NCI-H146 (cell line): ENCODE measurements at regions not wholly inside any gene's neighbourhood (a gene's known extent, or its start where the extent isn't known, plus 50 kb on each side); places are given as distances from the start of the nearest gene placed in this dataset.

Experiments used
- DNase-seq: peaks from one replicate; lab custom pipeline; 2025; lab: John Stamatoyannopoulos, UW

DNA sequence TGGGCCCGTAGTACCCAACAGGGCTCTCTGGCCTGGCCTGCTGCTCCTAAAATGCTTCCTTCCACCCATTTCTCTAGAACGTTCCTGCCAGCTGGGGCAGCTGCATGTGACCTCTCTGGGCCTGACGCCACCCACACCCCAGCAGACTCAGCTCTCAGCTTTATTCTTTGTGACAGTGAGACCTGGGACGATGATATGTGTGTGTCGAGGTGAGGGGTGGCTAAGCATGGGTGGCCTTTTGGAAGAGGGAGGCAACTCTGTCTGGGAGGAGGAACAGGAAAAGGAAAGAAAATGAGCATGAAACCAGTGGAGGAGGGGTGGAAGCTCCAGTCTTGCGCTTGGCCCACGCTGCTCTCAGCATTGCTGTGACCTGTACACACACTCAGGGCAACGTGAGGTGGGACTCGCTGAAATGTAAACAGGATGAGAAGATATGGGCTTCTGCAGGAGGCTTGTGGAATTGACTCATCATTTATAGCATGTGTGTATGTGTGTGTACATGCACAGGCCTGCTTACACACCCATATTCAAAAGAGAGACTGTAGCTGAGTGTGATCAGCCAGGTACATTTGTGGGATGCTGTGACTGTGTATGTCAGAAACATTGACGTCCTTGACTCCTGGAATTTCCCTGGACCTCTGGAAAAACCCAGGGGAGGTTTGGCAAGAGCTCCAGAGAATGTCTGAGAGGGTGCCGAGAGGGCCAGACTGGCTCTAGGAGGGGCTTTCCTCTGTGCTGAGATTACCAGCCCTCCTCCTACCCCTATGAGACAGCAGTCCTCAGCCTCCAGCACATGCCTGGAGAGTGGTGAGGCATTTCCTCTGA lies 137.9 kb downstream of the PJA1 start:
- no peak for DNase-seq

DNA sequence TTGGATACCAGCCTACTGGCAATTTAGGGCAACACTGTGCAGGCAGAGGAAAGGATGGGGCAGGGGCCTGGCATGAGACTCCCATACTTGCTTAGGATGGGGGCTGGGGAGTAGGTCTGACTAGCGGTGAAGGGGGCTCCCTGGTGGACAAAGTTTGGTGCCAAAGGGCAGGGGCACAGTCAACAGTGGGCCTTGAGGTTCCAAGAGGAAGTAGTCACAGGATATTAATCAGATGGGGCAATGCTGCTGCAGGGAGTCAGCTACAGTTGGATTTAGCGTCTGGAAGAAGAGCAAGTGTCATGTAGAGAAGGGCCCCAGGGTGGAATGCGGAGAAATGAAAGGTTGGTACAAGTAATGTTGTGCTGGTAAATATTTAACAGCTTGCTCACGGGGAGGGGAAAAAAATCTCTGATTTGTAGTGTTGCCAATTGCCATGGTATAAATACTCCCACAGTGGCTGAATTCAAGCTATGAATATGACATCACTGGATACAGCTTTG lies 139.4 kb downstream of the PJA1 start:
- DNase-seq, result no peak

DNA sequence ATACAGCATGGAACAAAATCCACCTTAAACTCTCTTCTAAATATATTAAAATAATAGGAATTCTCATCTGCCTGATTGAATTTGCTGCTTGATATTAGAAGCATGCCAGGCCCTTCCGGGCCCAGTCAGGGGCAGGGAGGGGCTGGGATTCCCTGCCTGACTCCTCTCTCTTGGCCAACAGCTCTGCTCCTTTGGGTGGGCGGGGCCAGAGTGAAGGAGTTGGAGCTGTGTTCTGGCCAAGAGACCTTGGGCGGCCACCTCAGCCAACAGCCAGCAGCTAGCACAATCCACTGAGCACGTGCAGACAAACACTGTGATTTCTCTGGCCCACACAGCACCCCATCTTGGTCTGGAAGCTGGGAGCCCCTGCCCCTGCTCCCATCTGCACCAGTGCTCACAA lies 140.3 kb downstream of the PJA1 start:
- DNase-seq, result no peak

DNA sequence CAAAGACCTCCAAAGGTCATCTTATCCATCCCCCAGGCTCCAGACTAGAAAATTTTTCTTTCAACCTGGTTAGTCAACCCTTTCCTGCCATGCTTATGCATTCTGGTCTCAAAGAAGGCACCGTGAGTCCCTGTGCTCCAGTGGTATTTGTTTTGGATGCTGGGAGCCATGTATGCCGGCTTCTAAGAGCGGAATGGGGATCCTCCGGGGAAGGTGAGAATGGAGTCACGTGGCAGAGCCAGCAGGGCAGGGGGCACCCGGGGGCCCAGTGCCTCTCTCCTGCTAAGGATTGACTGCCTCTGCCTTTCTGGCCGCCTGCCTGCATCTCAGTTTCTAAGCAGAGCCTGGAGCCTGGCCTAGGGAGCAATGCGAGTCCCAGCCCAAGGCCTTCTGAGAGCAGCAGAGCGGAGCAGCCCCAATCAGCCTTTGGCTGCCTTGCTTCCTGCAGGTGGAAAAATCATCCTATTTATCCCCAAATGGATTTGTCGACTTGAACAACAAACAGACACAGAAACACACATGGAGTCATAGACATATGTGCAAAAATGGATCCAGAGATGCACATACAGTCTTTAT lies 141.0 kb downstream of the PJA1 start:
- DNase-seq, result no peak

DNA sequence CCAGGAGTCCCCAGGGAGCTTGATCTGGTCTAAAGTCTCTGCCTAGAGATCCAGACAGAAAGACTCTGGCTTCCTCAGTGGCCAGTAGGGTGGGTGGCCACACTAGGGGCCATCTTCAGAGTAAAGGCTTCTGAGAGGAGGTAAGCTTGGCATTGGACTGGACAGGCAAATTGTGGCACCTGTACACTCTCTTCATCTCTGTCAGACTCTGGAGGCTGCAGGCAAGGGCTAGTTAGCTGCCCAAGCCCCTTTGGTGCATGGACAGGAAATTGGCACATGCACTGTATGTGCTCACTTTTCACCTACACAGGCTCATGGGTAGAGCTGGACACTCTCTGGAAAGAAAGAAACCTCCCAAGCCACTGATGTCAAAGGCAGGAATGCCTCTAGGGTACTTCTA lies 142.8 kb downstream of the PJA1 start:
- no peak for DNase-seq

DNA sequence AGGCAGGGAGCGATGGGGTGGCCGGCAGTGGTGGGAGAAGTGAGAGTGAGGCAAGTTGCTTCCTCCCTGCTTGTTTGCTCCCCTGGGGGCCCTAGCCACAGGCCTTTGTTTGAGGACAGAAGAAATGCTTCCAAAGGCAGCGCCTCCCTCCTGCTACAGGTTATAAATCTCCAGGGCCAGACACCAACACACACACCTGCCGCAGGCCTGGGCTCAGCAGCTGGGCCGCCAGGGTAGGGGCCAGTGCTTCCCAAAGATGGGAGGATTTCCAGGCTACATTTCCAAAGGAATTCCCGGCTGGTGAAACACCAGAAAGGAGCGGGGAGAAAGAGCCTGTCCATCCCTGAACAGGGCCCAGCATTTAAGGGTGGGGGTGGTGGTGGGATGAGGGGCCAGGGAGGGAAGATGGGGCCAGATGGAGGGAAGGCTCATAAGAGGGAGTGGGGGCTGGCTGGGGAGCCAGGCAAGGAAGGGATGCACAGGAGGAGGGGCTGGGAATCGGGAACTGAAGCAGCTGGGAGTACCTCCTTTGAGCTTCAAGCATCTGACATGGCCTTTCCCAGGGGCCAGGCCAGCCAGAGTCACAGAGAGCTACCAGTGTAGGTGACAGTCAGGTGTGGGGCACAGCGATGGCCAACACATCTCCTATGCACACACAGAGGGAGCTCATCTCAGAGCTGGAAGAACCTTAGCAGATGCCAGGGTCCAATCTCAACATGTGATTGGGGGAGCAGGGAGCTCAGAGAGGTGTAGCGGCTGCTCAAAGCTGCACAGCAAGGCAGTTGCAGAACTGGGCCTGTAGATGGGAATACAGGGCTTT lies 143.9 kb downstream of the PJA1 start:
- no peak for DNase-seq

DNA sequence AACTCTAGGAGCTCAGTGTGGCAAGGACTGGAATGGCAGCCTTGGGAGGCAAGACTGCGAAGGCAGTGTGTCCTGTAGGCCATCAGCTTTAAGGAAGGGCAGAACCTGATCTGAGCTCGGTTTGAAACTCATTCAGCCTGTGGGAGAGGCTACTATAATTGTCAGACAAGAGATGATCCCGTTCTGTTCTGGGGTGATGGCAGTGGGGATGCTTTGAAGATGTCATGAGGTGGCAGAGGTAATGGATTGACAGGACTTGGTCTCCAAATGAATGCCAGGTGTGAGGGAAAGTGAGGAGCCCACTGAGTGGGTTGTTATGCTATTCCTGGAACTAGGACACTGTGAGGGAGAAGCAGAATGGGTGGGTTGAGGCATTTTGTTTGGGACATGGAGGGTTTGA lies 144.9 kb downstream of the PJA1 start:
- DNase-seq, result no peak

DNA sequence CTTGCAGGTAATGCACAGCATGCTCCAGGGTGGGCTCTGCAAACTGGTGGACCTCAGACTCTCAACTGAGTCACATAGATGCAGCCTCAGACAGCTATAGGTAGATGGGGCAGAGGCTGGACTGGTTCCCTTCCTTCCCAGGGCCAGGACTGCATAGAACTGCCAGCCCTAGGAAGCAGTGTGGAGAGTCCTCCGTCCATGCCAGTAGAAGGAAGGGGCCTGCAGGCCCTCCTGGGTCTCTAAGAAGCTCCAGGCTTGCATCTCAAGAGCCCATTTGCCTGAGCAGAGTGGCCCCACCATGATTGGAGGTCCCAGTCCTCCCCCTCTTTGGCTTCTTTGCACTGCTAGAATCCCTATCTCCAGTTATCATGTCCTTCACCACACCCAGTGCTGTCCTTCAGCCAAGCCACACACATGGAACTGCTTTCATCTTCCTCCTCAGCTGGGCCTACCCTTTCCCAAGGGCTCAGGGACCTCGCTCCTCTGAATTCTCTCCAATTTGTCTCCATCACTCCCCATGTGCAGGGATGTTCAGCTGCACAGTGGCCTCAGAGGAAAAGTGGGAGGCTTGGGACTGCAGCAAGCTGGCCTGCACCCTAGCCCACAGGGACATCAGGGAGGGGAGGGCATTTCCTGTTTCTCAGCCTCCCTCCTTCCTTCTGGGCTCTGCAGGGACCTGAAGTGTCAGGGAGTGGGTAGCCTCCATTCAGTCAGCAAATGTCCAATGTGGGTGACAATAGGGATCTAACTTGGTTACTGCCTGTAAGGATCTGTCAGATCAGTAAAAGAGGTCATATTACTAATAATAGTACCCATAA lies 146.0 kb downstream of the PJA1 start:
- no peak for DNase-seq

DNA sequence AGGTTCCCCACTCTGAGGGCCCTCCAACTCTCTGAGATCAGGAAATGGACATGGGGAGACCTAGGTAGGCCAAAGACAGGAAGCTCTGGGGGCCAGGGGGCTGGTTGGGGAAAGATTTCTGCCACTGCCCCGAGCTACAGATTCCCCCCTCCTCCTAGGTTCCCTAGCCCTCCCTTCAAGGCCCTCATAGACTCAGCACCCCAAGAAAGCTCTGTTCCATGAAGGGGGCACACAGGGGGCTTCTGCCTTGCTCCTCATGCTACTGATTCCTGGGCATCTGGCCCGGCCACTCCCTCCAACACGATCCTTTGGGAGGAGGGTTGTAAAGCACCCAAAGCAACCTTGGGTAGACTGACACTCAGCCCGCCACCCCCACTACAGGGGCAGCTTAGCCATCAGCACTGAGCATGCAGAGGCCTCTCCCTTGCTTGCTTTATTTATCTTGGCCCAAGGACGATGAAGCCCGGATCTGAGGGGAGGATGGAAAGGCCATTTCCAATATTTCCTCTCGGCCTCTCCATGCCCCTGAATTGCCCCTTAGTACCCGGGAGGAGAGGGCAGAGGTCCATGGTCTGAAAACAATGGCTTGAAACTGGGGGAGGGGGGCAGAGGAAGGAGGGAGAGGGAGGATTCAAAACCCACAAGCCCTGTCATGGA lies 146.7 kb downstream of the PJA1 start:
- DNase-seq, result no peak

DNA sequence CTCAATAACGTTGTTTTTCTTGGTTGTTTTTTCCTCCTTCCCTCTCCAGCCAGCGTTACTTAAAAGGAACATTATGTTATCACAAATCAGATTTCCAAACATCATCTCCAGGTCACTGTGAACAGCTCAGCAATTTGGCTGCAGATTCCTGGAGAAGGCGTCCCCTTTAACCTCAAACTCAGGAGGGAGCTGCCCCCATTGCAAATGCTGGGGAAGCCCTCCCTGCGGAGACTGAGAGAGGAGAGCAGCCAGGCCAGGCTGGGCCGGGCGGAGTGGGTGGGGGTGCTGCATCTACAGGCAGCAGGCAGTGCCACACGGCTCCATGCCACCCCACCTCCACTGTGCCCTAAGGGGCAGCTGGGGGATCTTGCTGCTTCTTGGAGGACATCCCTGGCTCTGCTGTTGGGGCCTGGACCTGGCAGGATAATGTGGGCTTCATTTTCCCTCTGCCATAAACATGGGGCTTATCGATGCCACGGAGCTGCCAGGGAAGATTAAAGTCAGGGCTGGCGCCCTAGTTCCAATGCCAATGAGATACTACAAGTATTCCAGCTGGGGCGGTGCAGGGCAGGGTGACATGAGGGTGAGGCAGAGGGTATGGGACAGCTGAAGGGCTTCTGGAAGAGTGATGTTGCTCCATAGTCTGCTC lies 148.8 kb downstream of the PJA1 start:
- DNase-seq, result no peak

DNA sequence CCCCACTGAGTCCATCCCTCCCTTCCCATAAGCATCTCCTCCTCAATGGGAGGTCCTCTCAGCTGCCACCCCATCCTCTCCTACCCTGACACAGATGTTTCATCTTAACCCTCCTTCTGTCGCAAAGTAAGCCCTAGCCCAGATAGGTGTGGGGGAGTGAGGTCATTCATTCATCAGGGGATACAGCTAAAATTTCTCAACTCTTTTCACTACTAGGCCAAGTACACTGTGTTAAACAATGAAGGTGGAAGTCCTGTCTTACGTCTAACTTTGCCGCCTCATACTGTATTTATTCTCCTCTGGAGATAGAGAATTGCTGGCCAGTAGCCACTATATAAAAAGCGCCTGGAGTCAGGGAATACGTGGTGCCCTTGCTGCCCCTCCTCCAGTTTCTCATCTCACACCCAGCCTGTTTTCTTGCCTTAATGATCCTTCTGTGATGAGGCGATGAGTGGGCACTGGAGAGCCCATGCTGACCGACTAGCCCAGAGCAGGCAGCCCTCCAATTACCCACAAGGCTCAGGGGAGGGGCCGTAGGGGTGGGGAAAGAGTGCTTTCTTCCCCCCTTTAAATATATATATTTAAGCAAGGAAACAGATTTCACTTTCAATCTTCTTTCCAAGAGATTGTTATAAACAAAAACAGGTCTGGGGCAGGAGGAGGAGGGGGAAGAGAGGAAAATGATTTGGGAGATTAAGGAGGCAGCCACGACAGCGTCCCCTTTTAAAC lies 149.5 kb downstream of the PJA1 start:
- DNase-seq, result no peak

DNA sequence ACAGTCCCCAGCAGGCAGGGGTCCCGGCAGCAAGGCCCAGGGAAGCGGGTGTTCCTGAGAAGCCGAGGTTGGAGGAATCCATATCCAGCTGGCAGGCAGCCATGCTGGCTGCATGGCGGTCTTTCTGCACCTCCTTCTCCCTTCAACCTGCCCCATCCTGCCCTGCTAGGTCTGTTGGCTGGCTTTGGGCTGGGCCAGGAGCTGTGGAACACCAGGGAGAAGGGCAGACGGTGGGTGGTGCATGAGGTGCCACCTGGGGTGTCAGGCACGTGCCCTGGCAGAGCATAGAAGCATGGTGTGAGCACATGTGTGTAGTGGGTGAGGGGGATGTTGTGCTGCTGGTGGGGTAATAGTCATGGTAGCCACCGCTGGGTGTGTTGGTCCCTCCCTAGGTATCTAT lies 150.1 kb downstream of the PJA1 start:
- DNase-seq, result no peak

DNA sequence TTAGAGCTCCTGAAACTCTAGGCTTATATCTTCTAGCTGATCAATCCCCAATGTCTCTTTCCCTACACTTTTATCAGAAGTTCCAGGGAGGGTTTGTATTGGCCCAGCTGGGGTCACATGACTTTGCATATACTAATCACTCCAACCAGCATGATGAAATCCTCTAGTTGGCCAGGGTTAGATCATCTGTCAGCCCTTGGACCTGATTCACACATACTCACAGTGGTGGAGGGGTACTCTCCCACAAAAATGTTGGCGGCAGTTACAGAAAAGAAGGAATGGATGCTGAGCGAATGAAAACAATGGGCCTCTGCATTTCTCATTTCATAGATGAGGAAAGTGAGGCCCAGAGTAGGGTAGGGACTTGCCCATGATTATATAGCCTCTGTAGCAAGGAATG lies 151.1 kb downstream of the PJA1 start:
- no peak for DNase-seq

DNA sequence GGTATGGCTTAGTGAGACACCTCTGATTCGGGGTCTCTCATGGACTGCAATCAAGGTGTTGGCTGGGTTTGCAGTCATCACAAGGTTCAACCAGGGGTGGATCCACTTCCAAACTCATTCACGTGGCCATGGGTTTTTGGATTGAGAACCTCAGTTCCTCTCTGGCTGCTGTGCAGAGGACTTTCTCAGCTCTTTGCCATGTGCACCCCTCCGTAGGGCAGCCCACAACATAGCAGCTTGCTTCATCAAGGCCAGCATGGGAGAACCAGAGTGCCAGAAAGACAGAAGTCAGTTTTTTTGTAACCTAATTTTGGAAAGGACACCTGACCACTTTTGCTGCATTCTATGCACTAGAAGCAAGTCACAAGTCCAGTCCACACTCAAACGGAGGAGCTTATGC lies 154.9 kb downstream of the PJA1 start:
- no peak for DNase-seq

DNA sequence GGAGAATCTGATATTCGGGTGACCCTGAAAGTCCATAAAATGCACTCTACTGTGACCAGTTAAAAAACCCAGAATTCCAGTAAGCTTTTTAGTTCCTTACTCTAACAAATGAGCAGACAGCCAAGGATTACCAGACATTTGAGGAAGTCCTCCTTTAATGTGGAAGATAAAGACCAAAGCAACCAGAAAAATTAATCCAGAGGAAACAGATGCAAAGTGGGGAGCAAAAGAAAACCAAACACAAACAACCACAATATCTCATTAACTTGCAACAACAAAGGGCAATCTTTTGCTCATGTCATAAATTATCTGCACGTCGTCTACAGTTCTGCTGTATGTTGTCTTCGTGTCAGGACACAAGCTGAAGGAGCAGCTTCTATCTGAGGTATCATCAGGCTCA lies 164.4 kb downstream of the PJA1 start:
- DNase-seq, result no peak

DNA sequence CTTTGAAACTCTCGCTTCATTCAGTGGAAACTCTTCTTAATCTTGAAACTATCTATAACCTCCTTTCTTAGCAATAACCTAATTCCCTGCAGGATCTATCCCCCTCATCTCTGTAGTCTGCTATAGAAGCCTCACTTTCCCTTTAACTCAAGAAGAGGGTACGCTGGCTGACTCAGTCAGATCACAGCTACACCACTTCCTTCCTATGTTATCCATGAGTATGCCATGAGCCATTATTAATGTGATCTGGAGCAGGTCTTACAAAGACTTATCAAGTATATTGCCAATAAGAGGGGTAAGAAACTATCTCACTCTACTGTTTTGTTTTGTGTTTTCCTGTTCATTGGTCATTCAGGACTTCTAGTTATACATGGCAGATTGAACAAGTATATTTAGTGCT lies 165.3 kb downstream of the PJA1 start:
- no peak for DNase-seq

DNA sequence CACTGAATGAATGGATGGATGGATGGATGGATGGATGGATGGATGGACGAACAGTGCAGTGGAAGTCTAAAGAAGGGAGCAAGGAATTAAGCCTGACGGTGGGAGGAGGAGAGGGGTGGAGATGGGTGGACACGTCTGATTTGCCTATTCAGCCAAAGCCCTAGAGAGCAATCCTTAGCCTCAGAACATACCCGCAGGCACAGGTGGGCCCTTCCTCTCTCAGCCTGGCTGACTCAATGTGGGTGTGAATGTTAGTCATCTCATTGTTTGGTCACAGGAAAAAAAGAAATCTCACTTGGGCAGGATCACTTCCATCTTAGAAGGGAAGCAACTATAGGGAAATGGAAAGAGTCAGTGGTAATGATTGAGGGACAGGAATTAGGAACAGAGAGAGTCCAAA lies 165.9 kb downstream of the PJA1 start:
- DNase-seq, result no peak

DNA sequence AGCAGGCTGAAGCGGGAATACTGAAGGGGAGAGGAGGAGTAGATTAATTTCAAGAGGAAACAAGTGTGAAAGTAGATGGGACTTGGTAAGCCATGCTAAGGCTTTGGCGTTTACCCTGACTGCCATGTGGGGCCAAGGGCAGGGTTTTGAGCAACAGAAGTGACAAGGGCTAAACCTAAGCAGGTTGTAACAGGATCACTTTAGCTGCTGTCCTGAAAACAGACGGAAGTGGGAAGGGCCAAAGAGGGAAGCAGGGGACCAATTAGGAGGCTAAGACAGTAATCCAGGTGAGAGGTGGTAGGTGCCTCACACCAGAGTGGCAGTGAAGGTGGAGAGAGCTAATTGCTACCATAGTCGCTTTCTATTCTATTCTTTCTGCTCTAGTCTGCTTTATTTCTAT lies 166.5 kb downstream of the PJA1 start:
- no peak for DNase-seq

DNA sequence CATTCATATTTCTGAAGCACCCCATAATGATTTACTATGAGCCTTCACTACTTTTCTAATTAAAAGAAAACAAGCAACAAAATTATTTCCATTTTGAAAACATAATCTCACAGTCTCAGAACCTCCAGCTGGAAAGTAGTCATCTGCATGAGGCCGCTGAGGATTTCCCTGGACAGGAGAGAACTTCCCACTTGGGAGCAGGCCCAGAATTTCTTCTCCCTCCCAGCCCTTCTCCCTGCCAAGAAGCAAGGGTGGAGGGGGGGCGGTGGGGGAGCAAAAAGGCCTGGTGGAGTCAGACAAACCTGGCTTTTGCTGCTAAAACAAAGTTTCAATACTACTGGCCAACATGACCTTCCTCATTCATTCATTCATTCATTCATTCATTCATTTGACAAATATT lies 167.3 kb downstream of the PJA1 start:
- DNase-seq, result no peak

DNA sequence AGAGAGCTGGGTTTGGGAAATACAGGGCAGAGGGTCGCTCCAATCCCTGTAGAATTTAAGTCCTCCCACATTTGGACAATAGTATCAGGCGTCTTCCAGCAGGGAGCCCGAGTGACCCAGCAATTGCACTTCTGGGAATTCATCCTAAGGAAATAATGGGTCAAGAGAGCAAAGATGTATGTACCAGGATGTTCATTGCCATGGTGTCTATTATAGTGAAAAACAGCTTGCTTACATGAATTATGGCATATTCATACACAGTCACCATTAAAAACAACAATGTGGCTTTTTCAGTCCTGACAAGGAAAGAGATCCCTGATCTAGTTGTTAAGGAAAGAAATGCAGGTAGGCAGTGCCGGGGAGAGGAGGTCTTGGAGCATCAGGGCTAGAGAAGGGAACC lies 167.7 kb downstream of the PJA1 start:
- DNase-seq, result no peak
